NCI-H2107 treated with DMSO at 0.1 percent for 48 hours (cell line): ENCODE measurements at regions not wholly inside any gene's neighbourhood (a gene's known extent, or its start where the extent isn't known, plus 50 kb on each side); places are given as distances from the start of the nearest gene placed in this dataset.
"Not testable (repeated sequence)": the region's sequence is repeated elsewhere in the genome, so short reads cannot be mapped to it uniquely, and the experiment has no call there.

Experiments used
- DNase-seq: peaks from one replicate; lab custom pipeline; 2025; ENCODE audit not compliant: unreplicated experiment; lab: John Stamatoyannopoulos, UW

GRCh38 chr1:190949939-190950338 is 472.3 kb upstream of the BRINP3 start:
- no peak for DNase-seq

- no peak for DNase-seq
These were observed 479.9 kb upstream of the BRINP3 start for GRCh38 chr1:190957565-190957964.

GRCh38 chr1:190963321-190963720 is 485.7 kb upstream of the BRINP3 start:
- DNase-seq, result no peak

GRCh38 chr1:190975827-190976226 is 498.2 kb upstream of the BRINP3 start:
- no peak for DNase-seq

- no peak for DNase-seq
These were observed 525.1 kb upstream of the BRINP3 start for GRCh38 chr1:191002768-191003167.

- DNase-seq, result no peak
These were observed 539.1 kb upstream of the BRINP3 start for GRCh38 chr1:191016765-191017164.

GRCh38 chr1:191022856-191023255 is 545.2 kb upstream of the BRINP3 start:
- DNase-seq, result no peak

GRCh38 chr1:191025896-191026642 is 548.4 kb upstream of the BRINP3 start:
- DNase-seq, result no peak

GRCh38 chr1:191026828-191027227 is 549.2 kb upstream of the BRINP3 start:
- no peak for DNase-seq

- no peak for DNase-seq
These were observed 556.5 kb upstream of the BRINP3 start for GRCh38 chr1:191034132-191034531.

- no peak for DNase-seq
These were observed 565.4 kb upstream of the BRINP3 start for GRCh38 chr1:191043066-191043465.

GRCh38 chr1:191049781-191050180 is 572.1 kb upstream of the BRINP3 start:
- DNase-seq, result no peak

- DNase-seq, result no peak
These were observed 575.2 kb upstream of the BRINP3 start for GRCh38 chr1:191052888-191053287.

- no peak for DNase-seq
These were observed 587.7 kb upstream of the BRINP3 start for GRCh38 chr1:191065346-191065745.

GRCh38 chr1:191065771-191066170 is 588.1 kb upstream of the BRINP3 start:
- DNase-seq, result no peak

GRCh38 chr1:191074881-191075280 is 597.2 kb upstream of the BRINP3 start:
- DNase-seq, result no peak

- not testable (repeated sequence) for DNase-seq
These were observed 605.4 kb upstream of the BRINP3 start for GRCh38 chr1:191083090-191083489.

GRCh38 chr1:191085121-191085520 is 607.5 kb upstream of the BRINP3 start:
- DNase-seq, result no peak

- no peak for DNase-seq
These were observed 609.2 kb upstream of the BRINP3 start for GRCh38 chr1:191086910-191087309.

GRCh38 chr1:191096405-191096804 is 618.7 kb upstream of the BRINP3 start:
- no peak for DNase-seq

GRCh38 chr1:191099696-191100095 is 622.0 kb upstream of the BRINP3 start:
- no peak for DNase-seq

GRCh38 chr1:191101960-191102359 is 624.3 kb upstream of the BRINP3 start:
- DNase-seq, result no peak

GRCh38 chr1:191125950-191126349 is 648.3 kb upstream of the BRINP3 start:
- no peak for DNase-seq
